HG03378 (cell line): ENCODE measurements at regions not wholly inside any gene's neighbourhood (a gene's known extent, or its start where the extent isn't known, plus 50 kb on each side); places are given as distances from the start of the nearest gene placed in this dataset.

Experiments
- ATAC-seq: cut with Tn5 transposase; IDR thresholded peaks from one replicate; pipeline ENCODE4 v1.9.1; 2021; ENCODE audit warnings: mild to moderate bottlenecking, moderate library complexity; ENCODE audit not compliant: unreplicated experiment

GRCh38 chr4:3364634-3365314, 72.0 kb downstream of the RGS12 start:
- ATAC-seq, result no peak

GRCh38 chr4:3365326-3365725, 72.5 kb downstream of the RGS12 start:
- ATAC-seq, result no peak

- ATAC-seq, result no peak
Measured at GRCh38 chr4:3365871-3366842, 73.3 kb downstream of the RGS12 start.

- no peak for ATAC-seq
Measured at GRCh38 chr4:3366893-3367775, 74.3 kb downstream of the RGS12 start.

- no peak for ATAC-seq
Measured at GRCh38 chr4:3367866-3368265, 73.9 kb upstream of the HGFAC start.

GRCh38 chr4:3368334-3368733, 73.4 kb upstream of the HGFAC start:
- ATAC-seq, result no peak

- ATAC-seq, result no peak
Measured at GRCh38 chr4:3368841-3369760, 72.7 kb upstream of the HGFAC start.

GRCh38 chr4:3369781-3370674, 71.7 kb upstream of the HGFAC start:
- no peak for ATAC-seq

GRCh38 chr4:3371033-3372001, 70.5 kb upstream of the HGFAC start:
- no peak for ATAC-seq

GRCh38 chr4:3372264-3372932, 69.4 kb upstream of the HGFAC start:
- ATAC-seq, result no peak

GRCh38 chr4:3372933-3373465, 68.8 kb upstream of the HGFAC start:
- no peak for ATAC-seq

GRCh38 chr4:3373468-3373867, 68.3 kb upstream of the HGFAC start:
- no peak for ATAC-seq

- ATAC-seq, result no peak
Measured at GRCh38 chr4:3374011-3374645, 67.6 kb upstream of the HGFAC start.

GRCh38 chr4:3374667-3375066, 67.1 kb upstream of the HGFAC start:
- no peak for ATAC-seq

GRCh38 chr4:3375688-3376087, 66.1 kb upstream of the HGFAC start:
- no peak for ATAC-seq

GRCh38 chr4:3376266-3376665, 65.5 kb upstream of the HGFAC start:
- ATAC-seq, result no peak

- ATAC-seq, result no peak
Measured at GRCh38 chr4:3377557-3377956, 64.2 kb upstream of the HGFAC start.
